ENCODE measurements at regions not wholly inside any gene's neighbourhood (a gene's known extent, or its start where the extent isn't known, plus 50 kb on each side); places are given as distances from the start of the nearest gene placed in this dataset.

DNA sequence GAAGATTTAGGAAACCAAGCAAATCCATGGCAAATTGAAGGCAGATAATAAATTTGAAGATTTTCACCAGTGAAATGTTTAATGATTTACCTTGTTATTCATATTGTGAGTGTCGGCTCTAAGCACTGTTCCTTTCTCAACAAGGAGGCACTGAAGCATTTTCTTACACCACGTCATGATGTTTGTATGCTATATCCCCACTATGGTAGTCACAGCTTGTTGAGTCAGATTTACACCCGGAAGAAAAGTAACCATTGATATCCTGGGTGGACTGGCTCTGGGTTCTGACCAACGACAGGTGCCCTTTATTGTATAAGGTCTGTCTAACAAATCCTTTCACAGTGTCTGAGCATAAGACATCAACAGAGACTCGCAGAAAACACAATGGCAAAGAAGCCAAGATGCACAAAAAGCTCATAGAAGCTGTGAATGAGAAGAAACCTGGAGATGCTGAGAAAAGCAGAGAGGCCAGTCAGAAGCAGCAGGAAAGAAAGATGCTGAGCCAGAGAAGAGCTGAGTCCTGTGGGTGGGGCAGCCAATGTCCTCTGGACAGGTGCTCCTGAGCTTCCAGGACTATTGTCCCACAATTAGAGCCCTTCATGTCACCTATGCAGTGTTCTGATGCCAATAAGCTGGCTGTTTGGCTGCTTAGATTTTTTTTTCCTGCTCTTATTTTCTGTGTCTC is 49.7 kb upstream of the ARHGAP5 start:
- peaks cover 10% of the 10 kb centered on the region in 2 donors for H3K4me1 ChIP-seq
- H3K4me3 ChIP-seq = no peak overlapping the region
- TF ChIP-seq POLR2A (IDR thresholded peaks at IDR 0.05) = no peak
- no peaks in the 10 kb centered on the region for H3K36me3 ChIP-seq
- H3K9me3 ChIP-seq = no peaks in the 10 kb centered on the region
- H3K27ac ChIP-seq = no peak overlapping the region
- in situ Hi-C loops (cut with MboI; ENCODE audit: low sequenced_read_pairs in 4 of 4) (no loop called here), intact Hi-C loops (cut with DNase I; ENCODE audit: low total_unique reads) (no loop called here)
- no peaks in the 10 kb centered on the region for H3K27me3 ChIP-seq
- DNase-seq (no peak), ATAC-seq (no peak)

All from gastrocnemius medialis (tissue), 4 donors.